MM.1S (cell line): ENCODE measurements at regions not wholly inside any gene's neighbourhood (a gene's known extent, or its start where the extent isn't known, plus 50 kb on each side); places are given as distances from the start of the nearest gene placed in this dataset.
"Not testable (repeated sequence)": the region's sequence is repeated elsewhere in the genome, so short reads cannot be mapped to it uniquely, and the experiment has no call there.

Experiments used
- DNase-seq: peaks from one replicate; pipeline ENCODE4 v3.0.0-alpha.2; 2015
- H2AFZ ChIP-seq: fragments of 300-600 bp; sonication (generic); 2 replicates; pipeline ENCODE4 v1.6.0; 2016; ENCODE audit warnings: antibody characterized with exemption, low read length
- H3F3A ChIP-seq: fragments of 300-600 bp; sonication (generic); 2 replicates; pipeline ENCODE4 v1.6.1; 2016; ENCODE audit warnings: mild to moderate bottlenecking, antibody characterized with exemption, low read length, moderate library complexity, mixed read lengths; ENCODE audit not compliant: insufficient read depth
- H3K27ac ChIP-seq: fragments of 300-600 bp; sonication (generic); 2 replicates; pipeline ENCODE4 v1.5.1; 2016; ENCODE audit warnings: mild to moderate bottlenecking, low read length
- H3K27me3 ChIP-seq: fragments of 300-600 bp; sonication (generic); replicated peaks from 2 replicates; pipeline ENCODE4 v1.6.0; 2016; ENCODE audit warnings: low read length; ENCODE audit not compliant: insufficient read depth
- H3K36me3 ChIP-seq: fragments of 300-600 bp; sonication (generic); replicated peaks from 2 replicates; pipeline ENCODE4 v1.6.1; 2016; ENCODE audit warnings: mild to moderate bottlenecking, low read length, mixed read lengths; ENCODE audit not compliant: insufficient read depth
- H3K4me1 ChIP-seq: fragments of 300-600 bp; sonication (generic); 2 replicates; pipeline ENCODE4 v1.6.1; 2016; ENCODE audit warnings: low read length, mixed read lengths
- H3K4me2 ChIP-seq: fragments of 300-600 bp; sonication (generic); 2 replicates; pipeline ENCODE4 v1.6.0; 2016; ENCODE audit warnings: low read depth, low read length
- H3K4me3 ChIP-seq: fragments of 300-600 bp; sonication (generic); 2 replicates; pipeline ENCODE4 v1.5.1; 2016; ENCODE audit warnings: low read length, mixed read lengths
- H3K79me2 ChIP-seq: fragments of 300-600 bp; sonication (generic); 2 replicates; pipeline ENCODE4 v1.6.1; 2016; ENCODE audit warnings: mixed run types, low read length, mixed read lengths
- H3K9ac ChIP-seq: fragments of 300-600 bp; sonication (generic); 2 replicates; pipeline ENCODE4 v1.6.1; 2016; ENCODE audit warnings: low read length, mixed read lengths
- H3K9me2 ChIP-seq: fragments of 300-600 bp; sonication (generic); replicated peaks from 2 replicates; pipeline ENCODE4 v1.6.1; 2016; ENCODE audit warnings: mild to moderate bottlenecking, low read length, mixed read lengths; ENCODE audit not compliant: insufficient read depth
- H3K9me3 ChIP-seq: fragments of 300-600 bp; sonication (generic); replicated peaks from 2 replicates; pipeline ENCODE4 v1.6.1; 2016; ENCODE audit warnings: mild to moderate bottlenecking, low read length, mixed read lengths; ENCODE audit not compliant: insufficient read depth
- H4K20me1 ChIP-seq: fragments of 300-600 bp; sonication (generic); 2 replicates; pipeline ENCODE4 v1.6.1; 2016; ENCODE audit warnings: mild to moderate bottlenecking, low read length, moderate library complexity, mixed read lengths; ENCODE audit not compliant: insufficient read depth
- CTCF ChIP-seq: fragments of 300-600 bp; sonication (generic); IDR thresholded peaks from 2 replicates; pipeline ENCODE4 v1.5.1; 2016; ENCODE audit warnings: antibody characterized with exemption, low read length, mixed read lengths
- EZH2 ChIP-seq: fragments of 300-600 bp; sonication (generic); optimal IDR thresholded peaks from 2 replicates; pipeline ENCODE3; 2017; ENCODE audit warnings: low read depth, mild to moderate bottlenecking, antibody characterized with exemption, low read length, mixed read lengths
- EZH2phosphoT487 ChIP-seq: fragments of 300-600 bp; sonication (generic); IDR thresholded peaks from 2 replicates; pipeline ENCODE4 v1.6.1; 2018; ENCODE audit warnings: antibody characterized with exemption, low read length

DNA sequence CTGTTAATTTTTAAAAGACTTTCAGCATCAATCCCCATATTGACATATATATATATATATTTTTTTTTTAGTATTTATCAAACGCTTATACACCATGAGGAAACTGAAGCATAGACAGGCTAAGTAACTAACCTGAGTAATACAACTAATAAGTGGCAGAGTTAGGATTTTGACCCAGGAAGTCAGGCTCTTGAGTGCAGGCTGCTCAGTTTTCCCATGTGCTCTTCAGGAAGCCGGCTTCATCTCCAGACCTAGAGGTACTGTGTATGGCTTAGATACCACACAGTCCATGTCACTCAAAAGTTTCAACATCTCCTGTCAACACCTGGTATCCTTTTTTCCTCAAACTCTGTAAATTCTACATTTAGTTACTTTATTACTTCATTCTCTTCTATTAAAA is 841.7 kb upstream of the ACVR2A start:
- Histone ChIP-seq H3K9me2 (no peaks in the 10 kb centered on the region), H3K79me2 (no peaks in the 10 kb centered on the region), H3K4me3 (no peak overlapping the region), H3K36me3 (no peaks in the 10 kb centered on the region), H3K27ac (no peak overlapping the region), H3K9me3 (no peaks in the 10 kb centered on the region), H3K27me3 (no peaks in the 10 kb centered on the region), H4K20me1 (no peaks in the 10 kb centered on the region), H3K4me1 (no peaks in the 10 kb centered on the region), H3K9ac (no peak overlapping the region), H2AFZ (no peak overlapping the region), H3K4me2 (no peak overlapping the region), H3F3A (no peaks in the 10 kb centered on the region)
- no peak for TF ChIP-seq EZH2phosphoT487
- no peak for TF ChIP-seq EZH2
- TF ChIP-seq CTCF: no peak
- DNase-seq: no peak

DNA sequence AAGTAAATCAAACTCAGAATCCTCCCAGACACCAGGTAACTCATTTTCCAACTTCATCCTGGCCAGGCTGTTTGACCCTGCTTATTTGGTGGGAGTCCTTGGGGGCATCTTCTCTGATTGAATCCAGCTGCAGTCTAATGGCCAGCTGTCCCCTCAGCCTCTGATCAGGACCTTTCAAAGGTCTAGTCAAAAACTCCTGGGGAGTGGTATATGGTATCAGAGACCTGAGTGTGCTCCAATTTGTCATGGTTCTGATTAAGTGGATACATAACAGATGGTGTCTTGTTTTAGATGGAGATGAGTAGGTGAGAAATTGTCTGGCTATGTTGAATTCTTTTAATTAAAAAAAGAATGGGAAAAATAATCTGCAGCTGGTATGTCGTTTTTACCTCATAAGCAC is 842.6 kb upstream of the ACVR2A start:
- H3K4me1 ChIP-seq: no peaks in the 10 kb centered on the region
- H3K27me3 ChIP-seq: no peaks in the 10 kb centered on the region
- H3F3A ChIP-seq: no peaks in the 10 kb centered on the region
- no peak overlapping the region for H3K9ac ChIP-seq
- no peak overlapping the region for H3K27ac ChIP-seq
- H3K4me3 ChIP-seq: no peak overlapping the region
- no peaks in the 10 kb centered on the region for H3K36me3 ChIP-seq
- TF ChIP-seq EZH2phosphoT487 (no peak), EZH2 (no peak), CTCF (no peak)
- no peak for DNase-seq
- no peak overlapping the region for H2AFZ ChIP-seq
- no peaks in the 10 kb centered on the region for H3K9me2 ChIP-seq
- no peaks in the 10 kb centered on the region for H3K79me2 ChIP-seq
- H4K20me1 ChIP-seq: no peaks in the 10 kb centered on the region
- no peak overlapping the region for H3K4me2 ChIP-seq
- H3K9me3 ChIP-seq: no peaks in the 10 kb centered on the region

- no peak overlapping the region for H2AFZ ChIP-seq
- no peak overlapping the region for H3K4me2 ChIP-seq
- TF ChIP-seq EZH2phosphoT487 (no peak), EZH2 (no peak), CTCF (no peak)
- no peaks in the 10 kb centered on the region for H3K9me3 ChIP-seq
- H3K27ac ChIP-seq: no peak overlapping the region
- no peaks in the 10 kb centered on the region for H3K9me2 ChIP-seq
- H3K27me3 ChIP-seq: no peaks in the 10 kb centered on the region
- no peak overlapping the region for H3K9ac ChIP-seq
- no peak for DNase-seq
- no peaks in the 10 kb centered on the region for H4K20me1 ChIP-seq
- H3F3A ChIP-seq: no peaks in the 10 kb centered on the region
- no peaks in the 10 kb centered on the region for H3K79me2 ChIP-seq
- H3K4me1 ChIP-seq: no peaks in the 10 kb centered on the region
- no peaks in the 10 kb centered on the region for H3K36me3 ChIP-seq
- no peak overlapping the region for H3K4me3 ChIP-seq
Observed at GRCh38 chr2:147001061-147001460, 843.8 kb upstream of the ACVR2A start.

DNA sequence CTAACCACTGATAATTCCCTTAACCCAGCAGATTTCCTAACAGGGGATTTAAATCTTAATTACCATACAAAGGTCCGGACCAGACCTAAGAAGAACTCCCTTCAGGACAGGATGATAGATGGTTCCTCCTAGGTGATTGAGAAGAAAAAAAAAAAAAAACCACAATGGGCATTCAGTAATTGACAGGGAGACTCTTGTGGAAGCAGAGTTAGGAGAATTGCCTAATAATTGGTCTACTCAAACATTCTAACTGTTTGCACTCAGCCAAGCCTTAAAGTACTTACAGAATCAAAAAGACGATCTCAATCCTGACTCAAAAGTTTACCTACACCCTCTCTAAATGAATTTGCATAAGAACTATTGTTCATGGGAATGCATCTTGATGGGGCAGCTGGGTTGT is 844.7 kb upstream of the ACVR2A start:
- H4K20me1 ChIP-seq, H2AFZ ChIP-seq, H3K79me2 ChIP-seq, H3K27me3 ChIP-seq, H3K27ac ChIP-seq, H3K4me1 ChIP-seq, H3F3A ChIP-seq, DNase-seq, H3K4me2 ChIP-seq, H3K9ac ChIP-seq, H3K9me3 ChIP-seq, H3K9me2 ChIP-seq, H3K36me3 ChIP-seq, H3K4me3 ChIP-seq: not testable (repeated sequence)
